ENCODE measurements at regions not wholly inside any gene's neighbourhood (a gene's known extent, or its start where the extent isn't known, plus 50 kb on each side); places are given as distances from the start of the nearest gene placed in this dataset.

- Histone ChIP-seq H3K36me3 (ENCODE audit: insufficient read depth, low read length) (no peaks in the 10 kb centered on the region), H3K27me3 (ENCODE audit: control insufficient read depth in 1 of 2, insufficient read depth in 2 of 2, low read length in 2 of 2) (no peaks in the 10 kb centered on the region), H3K27ac (ENCODE audit: low read depth in 1 of 2, low read length in 2 of 2) (no peak overlapping the region), H3K4me1 (ENCODE audit: insufficient read depth, low read length) (no peaks in the 10 kb centered on the region), H3K9me3 (ENCODE audit: control insufficient read depth in 1 of 2, insufficient read depth in 1 of 2, low read length in 2 of 2) (peaks cover 0 to 5% of the 10 kb centered on the region in 2 experiments), H3K4me3 (ENCODE audit: low read length) (no peak overlapping the region)
- ATAC-seq (ENCODE audit: poor library complexity) = no peak
- intact Hi-C loops (cut with DNase I, micrococcal nuclease) = no loop called here
- TF ChIP-seq CTCF (IDR thresholded peaks at IDR 0.05) = no peak
- DNase-seq = no peak
- Mint-ChIP-seq H3K9me3 (peaks cover 13% of the 10 kb centered on the region), H3K27me3 (no peaks in the 10 kb centered on the region), H3K4me1 (ENCODE audit: low read depth) (no peaks in the 10 kb centered on the region), H3K36me3 (ENCODE audit: low read depth) (no peaks in the 10 kb centered on the region), H3K4me3 (no peak overlapping the region), H3K27ac (no peak overlapping the region)
- CTCF ChIA-PET = interaction anchor here (1.2 kb wide), 1 partner anchor 9 kb away, joined by 4 read pairs; no protein-coding TSS in a partner anchor
- POLR2A ChIA-PET = no interaction called here
Observed at GRCh38 chr13:38216181-38216580, 133.5 kb upstream of the UFM1 start.

GRCh38 chr13:38213314-38213713, 136.3 kb upstream of the UFM1 start:
- H3K9me3 ChIP-seq (ENCODE audit: control insufficient read depth in 1 of 2, insufficient read depth in 1 of 2, low read length in 2 of 2) = peaks cover 0 to 5% of the 10 kb centered on the region in 2 experiments
- no peaks in the 10 kb centered on the region for H3K36me3 ChIP-seq (ENCODE audit: insufficient read depth, low read length)
- no peak for TF ChIP-seq CTCF (IDR thresholded peaks at IDR 0.05)
- no peak overlapping the region for H3K4me3 ChIP-seq (ENCODE audit: low read length)
- intact Hi-C loops (cut with DNase I, micrococcal nuclease) = no loop called here
- ATAC-seq (ENCODE audit: poor library complexity) = no peak
- H3K9me3 Mint-ChIP-seq = peaks cover 18% of the 10 kb centered on the region
- no peaks in the 10 kb centered on the region for H3K27me3 ChIP-seq (ENCODE audit: control insufficient read depth in 1 of 2, insufficient read depth in 2 of 2, low read length in 2 of 2)
- ChIA-PET CTCF (no interaction called here), POLR2A (no interaction called here)
- H3K27me3 Mint-ChIP-seq = no peaks in the 10 kb centered on the region
- H3K4me3 Mint-ChIP-seq = no peak overlapping the region
- H3K4me1 Mint-ChIP-seq (ENCODE audit: low read depth) = no peaks in the 10 kb centered on the region
- DNase-seq = no peak
- H3K27ac ChIP-seq (ENCODE audit: low read depth in 1 of 2, low read length in 2 of 2) = no peak overlapping the region
- H3K27ac Mint-ChIP-seq = no peak overlapping the region
- no peaks in the 10 kb centered on the region for H3K4me1 ChIP-seq (ENCODE audit: insufficient read depth, low read length)
- no peaks in the 10 kb centered on the region for H3K36me3 Mint-ChIP-seq (ENCODE audit: low read depth)

DNA sequence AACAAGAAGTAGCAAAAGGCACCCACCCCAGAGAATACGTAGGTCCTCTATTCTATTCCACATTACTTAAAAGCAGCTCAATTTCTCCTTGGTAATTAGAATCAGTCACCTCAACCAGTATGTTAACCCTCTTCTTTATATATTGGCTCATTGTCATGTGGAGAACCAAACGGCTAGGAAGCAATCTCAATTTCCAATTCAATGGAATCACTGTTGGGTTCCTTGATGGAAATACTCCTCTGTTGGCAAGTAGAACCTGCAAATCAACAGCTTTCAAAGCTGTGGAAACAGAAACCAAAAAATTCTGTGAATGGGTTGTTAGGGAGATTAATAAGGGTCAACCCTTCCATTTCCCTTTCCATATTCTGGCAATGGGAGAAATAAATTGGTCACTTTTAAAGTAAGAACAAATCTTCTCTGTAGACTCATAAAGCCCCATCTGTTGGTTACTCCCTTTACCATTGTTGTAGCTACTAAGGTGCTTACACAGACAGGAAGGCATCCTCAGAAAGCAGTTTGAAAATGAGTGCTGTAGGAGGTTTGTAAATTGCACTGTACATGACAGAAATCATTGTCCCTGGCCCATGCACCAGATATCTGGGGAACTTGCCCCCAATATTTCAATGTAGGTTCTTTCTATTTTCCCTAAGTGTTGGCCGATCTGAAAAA, 138.6 kb upstream of the UFM1 start:
- Histone ChIP-seq H3K27ac (ENCODE audit: low read depth in 1 of 2, low read length in 2 of 2) (no peak overlapping the region), H3K36me3 (ENCODE audit: insufficient read depth, low read length) (no peaks in the 10 kb centered on the region), H3K9me3 (ENCODE audit: control insufficient read depth in 1 of 2, insufficient read depth in 1 of 2, low read length in 2 of 2) (peaks cover 0 to 5% of the 10 kb centered on the region in 2 experiments), H3K4me1 (ENCODE audit: insufficient read depth, low read length) (no peaks in the 10 kb centered on the region), H3K4me3 (ENCODE audit: low read length) (no peak overlapping the region), H3K27me3 (ENCODE audit: control insufficient read depth in 1 of 2, insufficient read depth in 2 of 2, low read length in 2 of 2) (no peaks in the 10 kb centered on the region)
- intact Hi-C loops (cut with DNase I, micrococcal nuclease) = no loop called here
- POLR2A ChIA-PET = no interaction called here
- ATAC-seq (ENCODE audit: poor library complexity) (no peak), DNase-seq (no peak)
- Mint-ChIP-seq H3K27ac (no peak overlapping the region), H3K36me3 (ENCODE audit: low read depth) (no peaks in the 10 kb centered on the region), H3K9me3 (peaks cover 21% of the 10 kb centered on the region), H3K27me3 (no peaks in the 10 kb centered on the region), H3K4me3 (no peak overlapping the region), H3K4me1 (ENCODE audit: low read depth) (no peaks in the 10 kb centered on the region)
- CTCF ChIA-PET = no interaction called here
- TF ChIP-seq CTCF (IDR thresholded peaks at IDR 0.05) = no peak

Measured in CD4-positive, alpha-beta T cell (primary cell).